ENCODE measurements at regions not wholly inside any gene's neighbourhood (a gene's known extent, or its start where the extent isn't known, plus 50 kb on each side); places are given as distances from the start of the nearest gene placed in this dataset.

DNA sequence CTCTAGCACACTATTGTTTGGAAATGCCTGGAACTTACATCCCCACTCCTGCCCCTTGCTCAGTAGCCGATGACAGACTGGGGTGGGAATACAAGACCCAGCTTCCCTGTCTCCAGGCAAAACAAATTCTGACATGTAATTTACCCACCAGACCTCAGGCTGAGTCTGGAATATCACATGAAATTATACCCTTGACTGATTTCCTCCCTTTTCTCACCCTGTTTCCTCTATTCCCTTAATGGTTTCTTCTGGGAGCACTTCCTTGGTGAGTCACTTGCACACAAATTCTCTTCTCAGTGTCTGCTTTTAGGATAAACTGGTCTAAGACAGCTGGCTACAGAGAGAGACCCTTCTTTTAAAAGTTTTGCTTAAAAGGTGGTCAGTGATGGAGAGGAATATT, 65.8 kb upstream of the DIPK2B start:
- Histone ChIP-seq H3K9me3 (ENCODE audit: control insufficient read depth, insufficient read depth, low read length) (no peaks in the 10 kb centered on the region), H3K4me1 (ENCODE audit: control insufficient read depth, insufficient read depth, low read length) (no peaks in the 10 kb centered on the region), H3K27ac (ENCODE audit: low read length) (no peak overlapping the region), H3K36me3 (ENCODE audit: control insufficient read depth, insufficient read depth, low read length) (no peaks in the 10 kb centered on the region), H3K4me3 (ENCODE audit: low read length) (no peak overlapping the region), H3K27me3 (ENCODE audit: control insufficient read depth, insufficient read depth, low read length) (no peaks in the 10 kb centered on the region)
- WGBS (ENCODE audit: insufficient coverage, insufficient read length), result no CpG with 5 or more reads among the region's 1 CpG
- DNase-seq (ENCODE audit: low read depth, low spot score), result no peak

DNA sequence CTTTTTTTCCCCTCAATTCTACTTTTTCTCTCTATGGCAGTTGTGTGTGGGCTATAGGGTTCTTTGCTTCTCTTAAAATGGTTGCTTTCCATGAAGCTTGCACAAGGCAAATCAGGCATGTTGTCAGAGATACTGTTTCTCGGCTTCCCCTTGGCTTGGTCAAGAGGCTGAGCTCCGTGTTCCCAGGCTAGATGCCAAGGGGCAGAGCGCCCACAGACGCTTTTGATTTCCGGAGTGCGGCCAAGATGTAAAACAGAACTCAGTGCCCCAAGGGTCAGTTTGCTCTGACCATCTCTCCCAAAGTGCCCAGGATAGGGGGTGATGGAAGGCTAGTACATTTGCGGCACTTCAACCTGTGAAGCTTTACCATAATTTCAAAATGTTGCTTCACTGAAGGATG, 64.2 kb upstream of the DIPK2B start:
- Histone ChIP-seq H3K36me3 (ENCODE audit: control insufficient read depth, insufficient read depth, low read length) (no peaks in the 10 kb centered on the region), H3K9me3 (ENCODE audit: control insufficient read depth, insufficient read depth, low read length) (no peaks in the 10 kb centered on the region), H3K4me3 (ENCODE audit: low read length) (no peak overlapping the region), H3K27me3 (ENCODE audit: control insufficient read depth, insufficient read depth, low read length) (no peaks in the 10 kb centered on the region), H3K27ac (ENCODE audit: low read length) (no peak overlapping the region), H3K4me1 (ENCODE audit: control insufficient read depth, insufficient read depth, low read length) (no peaks in the 10 kb centered on the region)
- DNase-seq (ENCODE audit: low read depth, low spot score), result no peak
- no CpG with 5 or more reads among the region's 7 CpGs for WGBS (ENCODE audit: insufficient coverage, insufficient read length)

DNA sequence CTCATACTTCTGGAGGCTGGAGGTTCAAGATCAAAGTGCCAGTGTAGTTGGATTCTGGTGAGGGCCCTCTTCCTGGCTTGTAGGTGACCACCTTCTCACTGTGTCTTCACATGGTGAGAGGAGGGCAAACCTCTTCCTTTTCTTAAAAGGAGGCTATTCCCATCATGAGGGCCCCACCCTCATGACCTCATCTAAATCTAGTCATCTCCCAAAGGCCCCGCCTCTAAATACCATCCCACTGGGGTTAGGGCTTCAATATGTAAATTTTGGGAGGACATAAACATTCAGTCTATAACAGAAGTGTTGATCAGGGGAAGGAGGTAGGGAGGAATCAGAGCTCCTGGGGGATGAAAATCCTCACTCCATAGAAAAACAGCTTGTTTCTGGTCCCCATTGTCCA, 60.8 kb upstream of the DIPK2B start:
- no CpG with 5 or more reads among the region's 1 CpG for WGBS (ENCODE audit: insufficient coverage, insufficient read length)
- Histone ChIP-seq H3K9me3 (ENCODE audit: control insufficient read depth, insufficient read depth, low read length) (no peaks in the 10 kb centered on the region), H3K36me3 (ENCODE audit: control insufficient read depth, insufficient read depth, low read length) (no peaks in the 10 kb centered on the region), H3K27me3 (ENCODE audit: control insufficient read depth, insufficient read depth, low read length) (no peaks in the 10 kb centered on the region), H3K4me1 (ENCODE audit: control insufficient read depth, insufficient read depth, low read length) (no peaks in the 10 kb centered on the region), H3K27ac (ENCODE audit: low read length) (no peak overlapping the region), H3K4me3 (ENCODE audit: low read length) (no peak overlapping the region)
- DNase-seq (ENCODE audit: low read depth, low spot score), result no peak

DNA sequence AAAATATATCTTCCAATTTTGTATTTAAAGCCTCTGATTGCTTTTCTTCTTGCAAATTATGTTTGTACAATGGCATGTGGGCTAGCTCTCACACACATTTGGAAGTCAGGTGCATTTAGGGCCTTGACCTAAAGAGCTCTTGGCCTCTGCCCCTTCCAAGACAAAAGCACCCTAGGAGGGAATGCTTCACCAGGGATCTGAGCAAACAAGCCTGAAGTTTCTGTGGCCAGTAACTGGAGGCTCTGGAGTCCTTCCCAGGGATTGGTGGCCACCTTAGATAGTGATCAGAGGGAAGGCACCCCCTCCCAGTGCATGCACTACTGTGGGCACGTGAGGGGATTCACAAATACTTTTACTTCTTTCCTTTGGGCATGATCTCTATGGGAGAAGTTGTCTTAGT, 60.3 kb upstream of the DIPK2B start:
- DNase-seq (ENCODE audit: low read depth, low spot score), result peak; percentile 7
- no peaks in the 10 kb centered on the region for H3K27me3 ChIP-seq (ENCODE audit: control insufficient read depth, insufficient read depth, low read length)
- H3K27ac ChIP-seq (ENCODE audit: low read length), result no peak overlapping the region
- WGBS (ENCODE audit: insufficient coverage, insufficient read length), result no CpG with 5 or more reads among the region's 1 CpG
- no peaks in the 10 kb centered on the region for H3K4me1 ChIP-seq (ENCODE audit: control insufficient read depth, insufficient read depth, low read length)
- no peak overlapping the region for H3K4me3 ChIP-seq (ENCODE audit: low read length)
- H3K36me3 ChIP-seq (ENCODE audit: control insufficient read depth, insufficient read depth, low read length), result no peaks in the 10 kb centered on the region
- H3K9me3 ChIP-seq (ENCODE audit: control insufficient read depth, insufficient read depth, low read length), result no peaks in the 10 kb centered on the region

DNA sequence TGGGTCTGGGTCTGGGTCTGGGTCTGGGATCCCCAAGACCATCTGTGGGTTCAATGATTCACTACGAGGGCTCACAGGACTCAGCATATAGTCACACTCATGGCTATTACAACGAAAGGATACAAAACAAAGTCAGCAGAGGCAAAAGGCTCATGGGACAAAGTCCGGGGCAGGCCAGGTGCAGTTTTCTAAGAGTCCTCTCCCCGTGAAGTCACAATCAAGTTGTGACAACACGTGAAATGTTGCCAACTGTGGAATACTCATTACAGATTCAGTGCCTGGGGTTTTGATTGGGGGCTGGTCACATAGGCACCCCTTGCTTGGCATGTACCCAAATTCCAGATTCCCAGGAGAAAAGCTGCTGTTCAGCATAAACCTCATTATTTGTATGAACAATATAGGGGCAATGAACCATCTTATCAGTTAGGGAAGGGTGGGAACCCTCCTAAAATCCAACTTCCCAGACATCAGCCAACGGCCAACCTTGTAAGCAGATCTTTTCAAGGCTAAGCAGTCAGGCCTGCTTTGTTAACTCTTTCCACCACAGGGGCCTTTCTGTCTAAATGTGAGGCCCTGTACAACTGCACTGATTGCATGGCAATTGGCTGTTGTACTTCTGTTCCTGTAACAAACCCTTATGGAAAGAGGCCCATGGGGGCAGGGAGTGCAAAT, 58.2 kb upstream of the DIPK2B start:
- WGBS (ENCODE audit: insufficient coverage, insufficient read length), result no CpG with 5 or more reads among the region's 6 CpGs
- Histone ChIP-seq H3K9me3 (ENCODE audit: control insufficient read depth, insufficient read depth, low read length) (no peaks in the 10 kb centered on the region), H3K27ac (ENCODE audit: low read length) (no peak overlapping the region), H3K4me1 (ENCODE audit: control insufficient read depth, insufficient read depth, low read length) (no peaks in the 10 kb centered on the region), H3K27me3 (ENCODE audit: control insufficient read depth, insufficient read depth, low read length) (no peaks in the 10 kb centered on the region), H3K4me3 (ENCODE audit: low read length) (no peak overlapping the region), H3K36me3 (ENCODE audit: control insufficient read depth, insufficient read depth, low read length) (no peaks in the 10 kb centered on the region)
- no peak for DNase-seq (ENCODE audit: low read depth, low spot score)
